Upper lobe of left lung (tissue), 6 donors: ENCODE measurements at regions not wholly inside any gene's neighbourhood (a gene's known extent, or its start where the extent isn't known, plus 50 kb on each side); places are given as distances from the start of the nearest gene placed in this dataset.
A peak's percentile ranks its signal among the peaks of the same experiment; 100 is the strongest.

Experiments
- ATAC-seq, 2 donors: fragments of 200-7000 bp; cut with Tn5 transposase; one replicate each; pipeline ENCODE4 v1.9.1; 2022; ENCODE audit warnings: mild to moderate bottlenecking in 2 of 2, moderate library complexity in 2 of 2; ENCODE audit not compliant: low FRiP score in 2 of 2
- DNase-seq, 2 donors: peaks; one replicate each; pipeline ENCODE4 v3.0.0-alpha.2; 2019 to 2020
- H3K27ac ChIP-seq, 4 donors: fragments of 200-600 bp; sonication (generic); one replicate each; pipeline ENCODE4 v1.5.1; 2016 to 2019
- H3K27me3 ChIP-seq, 4 donors: fragments of 200-600 bp; sonication (generic); one replicate each; pipeline ENCODE4 v1.5.1; 2017 to 2019
- H3K36me3 ChIP-seq, 4 donors: fragments of 200-600 bp; sonication (generic); one replicate each; pipeline ENCODE4 v1.5.1; 2016 to 2019
- H3K4me1 ChIP-seq, 4 donors: fragments of 200-600 bp; sonication (generic); one replicate each; pipeline ENCODE4 v1.5.1; 2018 to 2019
- H3K4me3 ChIP-seq, 4 donors: fragments of 200-600 bp; sonication (generic); one replicate each; pipeline ENCODE4 v1.5.1; 2017 to 2019; ENCODE audit warnings: mild to moderate bottlenecking in 2 of 4, moderate library complexity in 1 of 4
- H3K9me3 ChIP-seq, 4 donors: fragments of 200-600 bp; sonication (generic); one replicate each; pipeline ENCODE4 v1.5.1; 2018 to 2019
- EP300 ChIP-seq, 4 donors: sonication (generic); formaldehyde crosslinking; IDR thresholded peaks; one replicate each; pipeline ENCODE4 v1.5.1; 2017; ENCODE audit warnings: antibody characterized with exemption in 4 of 4, control low read depth in 2 of 4
- POLR2A ChIP-seq, 4 donors: fragments of 450-650 bp; IDR thresholded peaks; one replicate each; pipeline ENCODE4 v1.5.1; 2016 to 2017; ENCODE audit warnings: antibody characterized with exemption in 4 of 4, mild to moderate bottlenecking in 2 of 4
- POLR2AphosphoS5 ChIP-seq, 2 donors: sonication (generic); formaldehyde crosslinking; IDR thresholded peaks; one replicate each; pipeline ENCODE4 v1.5.1; 2017; ENCODE audit warnings: antibody characterized with exemption in 2 of 2
- WGBS, 2 donors: methylation state at CpG; one replicate each; pipeline ENCODE4 v1.1.5; 2017 to 2018; 5-methylcytosine and 5-hydroxymethylcytosine counted together
- TF ChIP-seq, protein P1 (sequence below), 6 experiments: fragments of 450-650 bp in 4 of 6; fragments of 200-600 bp in 2 of 6; sonication (generic) in 2 of 6; IDR thresholded peaks; one replicate each; pipeline ENCODE4 v1.5.1; 2016 to 2019; ENCODE audit warnings: antibody characterized with exemption in 6 of 6
- donor health status: DM: no; HTN: no; CAD: no; lungs with moderate emphysema.
- donor health status: DM: no; HTN: yes; CAD: no; lungs with severe emphysema.

- DNase-seq (no peak), ATAC-seq (no peak)
- Histone ChIP-seq H3K9me3 (no peaks in the 10 kb centered on the region), H3K36me3 (no peaks in the 10 kb centered on the region), H3K27me3 (no peaks in the 10 kb centered on the region), H3K4me3 (no peak overlapping the region), H3K4me1 (no peaks in the 10 kb centered on the region), H3K27ac (no peak overlapping the region)
- no peak for TF ChIP-seq EP300 (IDR thresholded peaks at IDR 0.05)
- TF ChIP-seq POLR2AphosphoS5 (IDR thresholded peaks at IDR 0.05) = no peak
- WGBS, 2 donors = 68 to 94% methylated on average over 2 of the region's 2 CpGs
Measured at GRCh38 chr5:90066920-90067319, 342.6 kb downstream of the CETN3 start.

DNA sequence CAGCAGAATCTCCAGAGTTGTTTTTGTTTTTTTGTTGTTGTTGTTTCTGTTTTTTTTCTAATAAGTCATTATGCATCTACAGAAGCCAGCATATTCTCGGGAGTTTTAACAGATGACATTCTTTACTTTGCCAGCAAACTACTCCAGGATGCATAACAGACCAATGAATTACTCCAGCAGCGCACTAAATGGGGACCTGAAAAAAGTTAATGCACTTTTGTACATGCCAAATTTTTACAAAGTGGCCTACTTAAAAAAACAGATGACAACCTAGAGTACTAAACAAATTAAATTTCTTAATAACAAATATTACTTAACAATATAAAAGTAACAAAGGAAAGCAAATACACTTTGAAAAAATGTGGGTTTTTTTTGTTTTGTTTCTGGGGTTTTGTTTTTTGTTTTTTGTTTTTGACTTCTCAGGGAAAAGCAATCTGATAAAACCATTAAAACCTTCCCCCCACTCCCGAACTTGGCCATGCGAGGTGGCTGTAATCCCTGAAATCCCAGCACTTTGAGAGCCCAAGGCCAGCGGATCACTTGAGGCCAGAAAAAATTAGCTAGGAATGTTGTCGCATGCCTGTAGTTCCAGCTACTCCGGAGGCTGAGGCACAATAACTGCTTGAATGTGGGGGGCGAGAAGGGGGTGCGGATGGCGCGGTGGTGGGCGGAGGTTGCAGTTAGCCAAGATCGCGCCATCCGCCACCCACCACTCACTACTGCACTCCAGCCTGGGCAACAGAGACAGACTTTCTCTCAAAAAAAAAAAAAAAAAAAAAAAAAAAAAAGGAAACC, 352.4 kb downstream of the CETN3 start:
- ATAC-seq (no peak), DNase-seq (peak in 1 of 2 donors; percentile 17)
- H3K27me3 ChIP-seq = no peaks in the 10 kb centered on the region
- no peak overlapping the region for H3K4me3 ChIP-seq
- 74 to 84% methylated on average over 15 of the region's 15 CpGs for WGBS, 2 donors
- H3K4me1 ChIP-seq = peaks cover 0 to 3% (median 0%) of the 10 kb centered on the region in 4 donors
- no peak for TF ChIP-seq EP300 (IDR thresholded peaks at IDR 0.05)
- TF ChIP-seq, protein P1, sequence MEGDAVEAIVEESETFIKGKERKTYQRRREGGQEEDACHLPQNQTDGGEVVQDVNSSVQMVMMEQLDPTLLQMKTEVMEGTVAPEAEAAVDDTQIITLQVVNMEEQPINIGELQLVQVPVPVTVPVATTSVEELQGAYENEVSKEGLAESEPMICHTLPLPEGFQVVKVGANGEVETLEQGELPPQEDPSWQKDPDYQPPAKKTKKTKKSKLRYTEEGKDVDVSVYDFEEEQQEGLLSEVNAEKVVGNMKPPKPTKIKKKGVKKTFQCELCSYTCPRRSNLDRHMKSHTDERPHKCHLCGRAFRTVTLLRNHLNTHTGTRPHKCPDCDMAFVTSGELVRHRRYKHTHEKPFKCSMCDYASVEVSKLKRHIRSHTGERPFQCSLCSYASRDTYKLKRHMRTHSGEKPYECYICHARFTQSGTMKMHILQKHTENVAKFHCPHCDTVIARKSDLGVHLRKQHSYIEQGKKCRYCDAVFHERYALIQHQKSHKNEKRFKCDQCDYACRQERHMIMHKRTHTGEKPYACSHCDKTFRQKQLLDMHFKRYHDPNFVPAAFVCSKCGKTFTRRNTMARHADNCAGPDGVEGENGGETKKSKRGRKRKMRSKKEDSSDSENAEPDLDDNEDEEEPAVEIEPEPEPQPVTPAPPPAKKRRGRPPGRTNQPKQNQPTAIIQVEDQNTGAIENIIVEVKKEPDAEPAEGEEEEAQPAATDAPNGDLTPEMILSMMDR (IDR thresholded peaks at IDR 0.05) = no peak
- no peak for TF ChIP-seq POLR2A (IDR thresholded peaks at IDR 0.05)
- no peak for TF ChIP-seq POLR2AphosphoS5 (IDR thresholded peaks at IDR 0.05)
- no peaks in the 10 kb centered on the region for H3K36me3 ChIP-seq
- H3K27ac ChIP-seq = no peak overlapping the region
- H3K9me3 ChIP-seq = no peaks in the 10 kb centered on the region

GRCh38 chr5:90055831-90056328, 353.7 kb downstream of the CETN3 start:
- WGBS, 2 donors = 69 to 71% methylated on average over 9 of the region's 9 CpGs
- TF ChIP-seq, protein P1 (IDR thresholded peaks at IDR 0.05) = no peak
- TF ChIP-seq POLR2AphosphoS5 (IDR thresholded peaks at IDR 0.05) (no peak), EP300 (IDR thresholded peaks at IDR 0.05) (no peak), POLR2A (IDR thresholded peaks at IDR 0.05) (no peak)
- DNase-seq = no peak
- H3K9me3 ChIP-seq = no peaks in the 10 kb centered on the region
- H3K4me3 ChIP-seq = no peak overlapping the region
- no peaks in the 10 kb centered on the region for H3K36me3 ChIP-seq
- peaks cover 0 to 3% (median 0%) of the 10 kb centered on the region in 4 donors for H3K4me1 ChIP-seq
- no peak overlapping the region for H3K27ac ChIP-seq
- ATAC-seq = no peak
- no peaks in the 10 kb centered on the region for H3K27me3 ChIP-seq

DNA sequence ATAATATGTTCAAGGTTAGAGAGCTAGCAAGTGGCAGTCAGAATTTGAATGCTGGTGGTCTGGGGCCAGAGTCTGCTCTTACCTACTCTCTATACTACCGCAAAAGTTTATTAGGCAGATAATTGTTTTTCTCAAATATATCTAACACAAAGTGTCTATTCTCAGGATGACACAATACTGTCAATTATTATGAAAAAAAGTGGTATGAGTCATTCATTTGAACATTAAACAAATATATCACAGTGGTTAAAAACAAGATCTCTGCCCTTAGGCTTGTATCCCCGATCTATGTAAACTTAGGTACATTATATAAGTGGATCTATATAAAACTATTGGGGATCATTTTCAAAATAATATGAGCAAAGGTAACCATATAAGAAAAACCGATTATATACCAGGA, 354.9 kb downstream of the CETN3 start:
- Histone ChIP-seq H3K4me3 (no peak overlapping the region), H3K9me3 (no peaks in the 10 kb centered on the region), H3K27me3 (no peaks in the 10 kb centered on the region), H3K27ac (no peak overlapping the region), H3K36me3 (no peaks in the 10 kb centered on the region), H3K4me1 (peaks cover 0 to 3% (median 0%) of the 10 kb centered on the region in 4 donors)
- 71 to 90% methylated on average over 3 of the region's 3 CpGs for WGBS, 2 donors
- TF ChIP-seq POLR2AphosphoS5 (IDR thresholded peaks at IDR 0.05) (no peak), POLR2A (IDR thresholded peaks at IDR 0.05) (no peak), EP300 (IDR thresholded peaks at IDR 0.05) (no peak)
- TF ChIP-seq, protein P1 (IDR thresholded peaks at IDR 0.05) = no peak
- no peak for DNase-seq
- no peak for ATAC-seq

DNA sequence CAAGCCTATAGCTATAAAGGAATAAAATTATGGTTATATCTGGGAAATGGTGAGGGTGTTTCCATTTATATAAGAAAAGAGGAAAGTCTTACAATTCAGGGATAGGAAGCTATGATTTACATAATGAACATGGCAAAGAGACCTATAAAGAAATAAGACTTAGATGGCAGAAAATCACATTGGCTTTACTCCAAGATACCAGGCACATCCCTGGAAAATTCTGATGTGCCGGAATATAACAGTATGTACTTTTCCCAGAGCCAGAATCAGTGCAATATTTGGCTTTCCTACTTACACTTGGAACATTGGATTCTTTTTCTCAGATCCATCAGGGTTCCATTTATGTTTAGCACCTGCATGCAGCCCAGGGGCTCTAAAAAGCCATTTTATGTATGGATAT, 357.8 kb downstream of the CETN3 start:
- Histone ChIP-seq H3K27ac (no peak overlapping the region), H3K27me3 (no peaks in the 10 kb centered on the region), H3K9me3 (no peaks in the 10 kb centered on the region), H3K4me1 (peaks cover 0 to 3% (median 0%) of the 10 kb centered on the region in 4 donors), H3K4me3 (no peak overlapping the region), H3K36me3 (no peaks in the 10 kb centered on the region)
- 76 to 88% methylated on average over 1 of the region's 1 CpG for WGBS, 2 donors
- no peak for TF ChIP-seq EP300 (IDR thresholded peaks at IDR 0.05)
- TF ChIP-seq POLR2A (IDR thresholded peaks at IDR 0.05) = no peak
- TF ChIP-seq, protein P1 (IDR thresholded peaks at IDR 0.05) = no peak
- TF ChIP-seq POLR2AphosphoS5 (IDR thresholded peaks at IDR 0.05) = no peak
- no peak for DNase-seq
- ATAC-seq = no peak
